ENCODE measurements at regions not wholly inside any gene's neighbourhood (a gene's known extent, or its start where the extent isn't known, plus 50 kb on each side); places are given as distances from the start of the nearest gene placed in this dataset.

DNA sequence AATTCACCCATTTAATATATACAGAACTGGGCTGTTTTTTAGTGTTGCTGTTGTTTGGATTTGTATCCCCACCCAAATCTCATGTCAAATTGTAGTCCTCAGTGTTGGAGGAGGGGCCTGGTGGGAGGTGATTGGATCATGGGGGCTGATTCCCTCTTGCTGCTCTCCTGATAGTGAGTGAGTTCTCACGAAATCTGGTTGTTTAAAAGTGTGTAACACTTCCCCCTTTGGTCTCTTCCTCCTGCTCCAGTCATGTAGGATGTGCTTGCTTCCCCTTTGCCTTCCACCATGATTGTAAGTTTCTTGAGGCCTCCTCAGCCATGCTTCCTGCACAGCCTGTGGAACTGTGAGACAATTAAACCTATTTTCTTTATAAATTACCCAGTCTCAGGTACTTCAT, 141.6 kb upstream of the AADAT start:
- no peak overlapping the region for H3K4me3 ChIP-seq (ENCODE audit: low read depth, low read length)
- no peak for DNase-seq (ENCODE audit: low read depth)
- TF ChIP-seq, protein P1, sequence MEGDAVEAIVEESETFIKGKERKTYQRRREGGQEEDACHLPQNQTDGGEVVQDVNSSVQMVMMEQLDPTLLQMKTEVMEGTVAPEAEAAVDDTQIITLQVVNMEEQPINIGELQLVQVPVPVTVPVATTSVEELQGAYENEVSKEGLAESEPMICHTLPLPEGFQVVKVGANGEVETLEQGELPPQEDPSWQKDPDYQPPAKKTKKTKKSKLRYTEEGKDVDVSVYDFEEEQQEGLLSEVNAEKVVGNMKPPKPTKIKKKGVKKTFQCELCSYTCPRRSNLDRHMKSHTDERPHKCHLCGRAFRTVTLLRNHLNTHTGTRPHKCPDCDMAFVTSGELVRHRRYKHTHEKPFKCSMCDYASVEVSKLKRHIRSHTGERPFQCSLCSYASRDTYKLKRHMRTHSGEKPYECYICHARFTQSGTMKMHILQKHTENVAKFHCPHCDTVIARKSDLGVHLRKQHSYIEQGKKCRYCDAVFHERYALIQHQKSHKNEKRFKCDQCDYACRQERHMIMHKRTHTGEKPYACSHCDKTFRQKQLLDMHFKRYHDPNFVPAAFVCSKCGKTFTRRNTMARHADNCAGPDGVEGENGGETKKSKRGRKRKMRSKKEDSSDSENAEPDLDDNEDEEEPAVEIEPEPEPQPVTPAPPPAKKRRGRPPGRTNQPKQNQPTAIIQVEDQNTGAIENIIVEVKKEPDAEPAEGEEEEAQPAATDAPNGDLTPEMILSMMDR (conservative IDR thresholded peaks at IDR 0.05; ENCODE audit: low read depth, low read length), result no peak

DNA sequence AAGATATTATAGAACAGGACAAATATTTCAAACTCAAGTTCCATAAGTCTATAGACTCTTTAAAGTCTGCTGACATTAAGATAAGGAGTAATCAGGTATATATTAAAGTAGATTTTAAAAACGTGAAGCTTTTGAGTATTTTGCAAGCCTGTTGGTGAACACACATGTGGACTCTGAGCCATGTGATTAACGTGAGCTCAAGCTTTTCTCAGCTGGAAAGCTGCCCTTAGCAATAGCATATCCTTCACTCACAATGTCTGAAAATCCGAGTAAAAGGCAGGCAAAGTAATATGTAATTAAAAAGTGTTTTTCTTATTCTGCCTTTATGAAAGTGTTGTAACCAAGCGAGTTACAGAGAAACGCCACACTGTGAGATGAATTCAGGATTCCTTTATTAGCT, 140.5 kb upstream of the AADAT start:
- TF ChIP-seq, protein P1 (conservative IDR thresholded peaks at IDR 0.05; ENCODE audit: low read depth, low read length), result no peak
- no peak overlapping the region for H3K4me3 ChIP-seq (ENCODE audit: low read depth, low read length)
- no peak for DNase-seq (ENCODE audit: low read depth)

DNA sequence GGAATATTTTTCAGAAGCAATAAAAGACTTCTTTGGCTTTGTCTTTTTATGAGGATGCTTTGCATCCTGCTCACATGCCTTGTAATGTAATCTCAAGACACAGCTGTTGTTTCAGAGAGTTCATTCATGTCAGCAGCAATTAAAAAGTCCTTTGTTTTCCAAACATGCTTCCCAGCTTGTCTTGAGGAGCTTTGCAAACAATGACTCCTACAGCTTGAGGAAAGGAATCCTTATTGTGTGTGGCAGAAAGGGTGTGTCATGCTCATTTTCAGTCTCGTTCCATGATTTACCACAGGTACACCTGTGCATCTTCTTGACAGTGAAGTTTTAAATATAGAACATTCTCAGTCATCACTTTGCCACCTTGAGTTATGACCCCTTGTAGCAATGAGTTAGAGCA, 139.2 kb upstream of the AADAT start:
- TF ChIP-seq, protein P1 (conservative IDR thresholded peaks at IDR 0.05; ENCODE audit: low read depth, low read length), result no peak
- no peak overlapping the region for H3K4me3 ChIP-seq (ENCODE audit: low read depth, low read length)
- DNase-seq (ENCODE audit: low read depth), result no peak

DNA sequence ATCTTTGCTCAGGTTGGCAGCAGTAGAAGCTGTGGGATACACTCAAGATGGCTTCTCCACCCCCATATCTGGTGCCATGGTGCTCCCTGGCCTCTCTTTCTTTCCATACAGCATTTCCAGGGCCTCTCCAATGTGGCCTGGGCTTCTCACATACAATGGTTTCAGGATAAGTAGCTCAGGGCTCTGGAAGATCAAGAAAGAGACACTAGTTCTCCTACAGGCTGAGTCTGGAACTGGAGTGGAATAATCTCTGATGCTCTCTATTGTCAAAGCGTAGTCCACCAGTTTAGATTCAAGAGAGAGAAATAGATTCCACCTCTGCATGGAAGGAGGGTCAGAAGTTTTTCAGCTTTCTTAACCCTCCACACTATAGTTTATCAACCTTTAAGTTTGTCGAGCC, 138.2 kb upstream of the AADAT start:
- no peak for DNase-seq (ENCODE audit: low read depth)
- TF ChIP-seq, protein P1 (conservative IDR thresholded peaks at IDR 0.05; ENCODE audit: low read depth, low read length), result peak; percentile 38
- no peak overlapping the region for H3K4me3 ChIP-seq (ENCODE audit: low read depth, low read length)

DNA sequence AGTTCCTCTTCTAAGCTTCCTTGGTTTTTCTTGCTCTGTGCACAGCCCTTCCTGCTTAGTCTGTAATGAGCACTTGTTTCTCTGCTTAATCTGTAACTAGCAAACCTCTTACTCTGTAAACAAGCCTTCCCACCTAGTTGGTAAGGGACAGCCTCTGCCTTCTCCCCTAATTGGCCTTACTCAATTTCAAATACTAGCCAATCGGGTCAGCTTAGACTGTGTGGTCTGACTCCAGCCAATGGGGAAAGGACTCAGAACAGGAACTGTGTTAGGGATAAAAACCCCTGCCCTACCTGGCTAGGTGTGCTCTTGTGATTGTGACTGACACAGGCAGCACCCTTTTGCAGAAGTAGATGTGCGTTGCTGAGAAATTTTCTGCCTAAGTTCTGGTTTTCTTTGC, 136.5 kb upstream of the AADAT start:
- no peak for DNase-seq (ENCODE audit: low read depth)
- TF ChIP-seq, protein P1 (conservative IDR thresholded peaks at IDR 0.05; ENCODE audit: low read depth, low read length), result no peak
- no peak overlapping the region for H3K4me3 ChIP-seq (ENCODE audit: low read depth, low read length)

DNA sequence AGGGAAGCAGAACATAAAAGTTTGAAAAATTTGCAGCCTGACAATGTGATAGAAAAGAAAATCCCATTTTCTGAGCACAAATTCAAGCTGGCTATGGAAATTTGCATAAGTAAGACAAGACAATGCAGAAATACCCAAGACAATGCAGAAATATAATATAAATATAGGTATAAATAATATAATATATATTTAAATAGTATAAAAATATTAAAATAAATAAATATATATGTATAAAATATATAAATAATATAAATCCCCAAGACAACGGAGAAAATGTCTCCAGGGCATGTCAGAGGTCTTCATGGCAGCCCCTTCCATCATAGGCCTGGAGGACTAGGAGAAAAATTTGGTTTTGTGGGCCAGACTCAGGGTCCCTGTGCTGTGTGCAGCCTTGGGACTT, 125.0 kb upstream of the AADAT start:
- DNase-seq (ENCODE audit: low read depth), result no peak
- TF ChIP-seq, protein P1 (conservative IDR thresholded peaks at IDR 0.05; ENCODE audit: low read depth, low read length), result no peak
- no peak overlapping the region for H3K4me3 ChIP-seq (ENCODE audit: low read depth, low read length)

DNA sequence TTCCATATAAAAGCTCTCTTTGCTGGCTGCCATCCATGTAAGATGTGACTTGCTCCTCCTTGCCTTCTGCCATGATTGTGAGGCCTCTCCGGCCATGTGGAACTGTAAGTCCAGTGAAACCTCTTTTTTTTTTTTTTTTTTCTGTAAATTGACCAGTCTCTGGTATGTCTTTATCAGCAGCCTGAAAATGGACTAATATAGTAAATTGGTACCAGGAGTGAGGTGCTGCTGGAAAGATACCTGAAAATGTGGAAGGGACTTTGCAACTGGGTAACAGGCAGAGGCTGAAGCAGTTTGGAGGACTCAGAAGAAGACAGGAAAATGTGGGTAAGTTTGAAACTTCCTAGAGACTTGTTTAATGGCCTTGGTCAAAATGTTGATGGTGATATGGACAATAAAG, 124.3 kb upstream of the AADAT start:
- TF ChIP-seq, protein P1 (conservative IDR thresholded peaks at IDR 0.05; ENCODE audit: low read depth, low read length), result no peak
- H3K4me3 ChIP-seq (ENCODE audit: low read depth, low read length), result no peak overlapping the region
- no peak for DNase-seq (ENCODE audit: low read depth)
